GM10266 (cell line): ENCODE measurements at regions not wholly inside any gene's neighbourhood (a gene's known extent, or its start where the extent isn't known, plus 50 kb on each side); places are given as distances from the start of the nearest gene placed in this dataset.

Experiments used
- DNase-seq: peaks from one replicate; pipeline ENCODE4 v3.0.0; 2012; ENCODE audit errors: extremely low spot score
- TF ChIP-seq, protein P1 (sequence below): IDR thresholded peaks from 2 replicates; pipeline ENCODE4 v1.5.1; 2012; ENCODE audit warnings: mild to moderate bottlenecking, low read depth; ENCODE audit not compliant: control insufficient read depth, insufficient read depth; ENCODE audit errors: missing control alignments

DNA sequence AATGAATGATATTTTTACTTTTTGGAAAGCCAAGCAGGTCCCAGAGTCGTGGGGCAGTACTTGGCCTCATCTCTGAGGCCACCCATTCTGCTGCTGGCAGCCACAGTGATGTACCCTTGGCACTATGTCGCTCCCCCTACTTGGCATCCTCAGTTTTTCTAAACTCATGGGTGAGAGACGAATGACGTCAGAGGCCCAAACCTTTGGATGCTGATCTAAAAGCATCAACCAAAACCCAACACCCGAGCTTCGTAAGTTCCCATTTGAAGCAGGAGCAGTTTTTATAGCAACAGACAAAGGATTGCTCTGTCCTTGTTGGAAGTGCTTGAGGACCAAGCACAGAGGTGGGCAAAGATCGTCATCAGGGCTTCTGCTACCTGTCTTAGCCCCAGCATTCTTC is 212.9 kb downstream of the PAX1 start:
- TF ChIP-seq, protein P1, sequence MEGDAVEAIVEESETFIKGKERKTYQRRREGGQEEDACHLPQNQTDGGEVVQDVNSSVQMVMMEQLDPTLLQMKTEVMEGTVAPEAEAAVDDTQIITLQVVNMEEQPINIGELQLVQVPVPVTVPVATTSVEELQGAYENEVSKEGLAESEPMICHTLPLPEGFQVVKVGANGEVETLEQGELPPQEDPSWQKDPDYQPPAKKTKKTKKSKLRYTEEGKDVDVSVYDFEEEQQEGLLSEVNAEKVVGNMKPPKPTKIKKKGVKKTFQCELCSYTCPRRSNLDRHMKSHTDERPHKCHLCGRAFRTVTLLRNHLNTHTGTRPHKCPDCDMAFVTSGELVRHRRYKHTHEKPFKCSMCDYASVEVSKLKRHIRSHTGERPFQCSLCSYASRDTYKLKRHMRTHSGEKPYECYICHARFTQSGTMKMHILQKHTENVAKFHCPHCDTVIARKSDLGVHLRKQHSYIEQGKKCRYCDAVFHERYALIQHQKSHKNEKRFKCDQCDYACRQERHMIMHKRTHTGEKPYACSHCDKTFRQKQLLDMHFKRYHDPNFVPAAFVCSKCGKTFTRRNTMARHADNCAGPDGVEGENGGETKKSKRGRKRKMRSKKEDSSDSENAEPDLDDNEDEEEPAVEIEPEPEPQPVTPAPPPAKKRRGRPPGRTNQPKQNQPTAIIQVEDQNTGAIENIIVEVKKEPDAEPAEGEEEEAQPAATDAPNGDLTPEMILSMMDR, result no peak

DNA sequence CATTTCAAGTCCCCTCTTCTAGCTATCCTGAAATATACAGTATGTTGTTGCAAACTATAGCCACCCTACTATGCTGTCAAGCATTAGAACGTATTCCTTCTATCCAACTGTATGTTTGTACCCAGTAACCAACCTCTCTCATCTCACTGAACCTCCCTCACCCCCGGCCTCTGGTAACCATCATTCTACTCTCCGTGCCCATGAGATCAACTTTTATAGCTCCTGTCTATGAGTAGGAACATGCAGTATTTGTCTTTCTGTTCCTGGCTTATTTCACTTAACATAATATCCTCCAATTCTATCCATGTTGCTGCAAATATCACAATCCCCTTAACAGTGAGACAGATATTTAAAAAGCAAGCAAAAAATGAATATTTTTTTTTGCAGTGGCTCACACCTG is 196.9 kb downstream of the PAX1 start:
- TF ChIP-seq, protein P1, result no peak
- no peak for DNase-seq

More for the DNA sequence above, 212.9 kb downstream of the PAX1 start:
- no peak for DNase-seq

DNA sequence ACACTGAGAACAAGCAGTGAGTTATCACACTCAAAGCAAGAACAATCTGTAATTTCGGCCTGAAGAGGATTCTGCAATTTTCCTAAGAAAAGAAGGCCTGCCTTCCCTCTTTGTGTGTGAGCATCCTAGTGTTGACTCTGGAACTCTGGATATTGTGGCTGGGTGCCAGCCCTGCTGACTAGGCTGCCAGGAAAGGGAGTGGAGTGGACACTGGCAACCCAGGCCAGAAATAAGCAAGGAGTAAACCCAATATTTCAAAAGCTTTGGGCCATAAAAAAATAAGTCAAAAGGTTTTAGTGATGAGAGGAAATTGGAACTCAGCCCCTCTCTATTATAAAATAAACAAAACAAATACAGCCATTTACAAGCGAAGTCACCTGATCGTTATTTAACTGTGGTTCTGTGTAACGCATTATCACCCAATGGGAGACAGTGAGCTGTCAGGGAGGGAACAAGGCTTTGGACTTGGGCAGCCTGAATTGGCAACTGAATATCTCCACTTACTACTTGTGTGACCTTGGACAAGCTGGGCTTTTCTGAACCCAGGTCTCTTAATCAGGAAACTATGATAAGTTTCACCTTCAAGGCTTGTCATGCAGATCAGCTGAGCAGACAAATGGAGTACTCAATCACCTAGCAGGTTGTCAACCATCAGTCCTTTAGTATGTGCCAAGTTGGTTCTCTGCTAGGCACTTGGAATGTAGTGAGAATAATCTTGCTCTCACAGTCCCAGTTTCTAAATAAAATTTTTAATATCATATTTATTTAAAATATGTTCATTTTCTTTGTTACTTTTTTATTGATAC is 196.2 kb downstream of the PAX1 start:
- DNase-seq, result no peak
- TF ChIP-seq, protein P1, result no peak

DNA sequence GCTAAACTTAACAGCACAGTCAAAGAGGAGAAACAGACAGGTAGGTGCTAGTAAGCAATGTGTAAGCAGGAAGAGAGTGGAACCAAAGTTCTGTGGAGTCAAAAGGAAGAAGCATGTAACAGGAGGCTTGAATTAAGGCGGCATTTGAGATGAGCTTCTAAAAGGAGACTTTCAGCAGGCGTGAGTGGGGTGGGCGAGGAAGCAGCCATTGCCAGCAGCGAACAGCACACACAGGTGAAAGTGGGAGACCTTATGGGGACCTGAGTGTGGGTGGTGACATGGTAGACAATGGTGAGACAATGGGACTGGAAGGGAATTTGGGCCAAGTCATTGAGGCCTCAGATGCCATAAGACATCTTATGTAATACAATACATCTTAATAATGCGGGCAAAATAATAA is 195.0 kb downstream of the PAX1 start:
- TF ChIP-seq, protein P1, result no peak
- no peak for DNase-seq

DNA sequence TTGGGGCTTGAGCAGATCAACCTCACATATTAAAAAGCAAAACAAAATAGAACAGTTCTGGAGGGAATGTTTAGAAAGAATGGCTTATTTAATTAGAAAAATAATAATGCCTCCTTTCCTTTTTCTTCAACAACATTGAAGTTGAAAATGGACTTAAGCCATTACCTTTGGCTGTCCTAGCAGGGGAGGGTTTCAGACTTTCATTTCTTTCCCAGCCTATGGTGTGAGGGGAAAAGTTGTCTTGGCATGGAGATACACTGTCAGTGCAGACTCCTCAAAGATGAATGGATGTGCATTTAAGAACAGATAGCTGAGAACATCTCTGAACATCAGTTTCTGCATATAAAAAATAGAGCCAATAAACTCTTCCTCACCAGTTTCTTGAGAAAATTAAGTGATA is 169.5 kb downstream of the PAX1 start:
- no peak for DNase-seq
- TF ChIP-seq, protein P1, result no peak

DNA sequence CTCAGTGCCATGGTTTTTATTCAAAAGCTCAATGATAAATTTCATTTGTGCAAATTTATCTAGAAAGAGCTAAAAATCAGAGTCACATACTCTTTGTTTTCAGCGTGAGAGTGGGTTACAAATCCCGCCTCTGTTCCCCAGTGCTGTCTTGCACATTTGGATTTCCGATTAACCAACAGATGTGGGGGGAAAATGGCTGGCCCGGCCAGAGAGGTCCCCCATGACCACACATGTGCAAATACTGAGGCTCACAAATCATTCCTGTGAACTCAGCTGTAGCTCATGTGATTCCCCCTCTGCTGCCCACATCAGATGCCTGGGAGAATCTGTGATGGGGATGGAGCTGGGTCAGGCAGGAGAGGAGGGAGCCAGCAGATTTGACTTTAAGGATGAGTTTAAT is 168.7 kb downstream of the PAX1 start:
- TF ChIP-seq, protein P1, result no peak
- DNase-seq, result no peak

DNA sequence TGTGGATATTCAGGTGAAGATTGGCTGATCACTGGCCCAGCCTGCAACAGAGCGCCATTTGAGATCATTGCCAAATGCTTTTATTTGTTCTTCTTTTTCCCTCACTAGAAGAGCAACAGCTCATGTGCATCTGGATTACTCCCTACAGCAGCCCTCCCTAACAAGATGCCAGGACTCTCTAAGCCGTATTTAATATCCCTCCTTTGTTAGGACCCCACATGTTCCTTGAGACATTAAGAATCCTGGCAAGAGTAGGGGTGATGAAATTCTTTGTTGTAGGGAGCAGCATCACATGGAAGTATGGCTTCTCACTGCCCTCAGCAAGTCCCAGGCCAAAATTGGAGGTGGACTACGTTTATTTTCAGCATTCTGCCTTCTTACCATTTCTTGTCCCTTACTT is 167.8 kb downstream of the PAX1 start:
- TF ChIP-seq, protein P1, result no peak
- DNase-seq, result no peak
